Amniotic epithelial cell (primary cell): ENCODE measurements at regions not wholly inside any gene's neighbourhood (a gene's known extent, or its start where the extent isn't known, plus 50 kb on each side); places are given as distances from the start of the nearest gene placed in this dataset.
"Not testable (repeated sequence)": the region's sequence is repeated elsewhere in the genome, so short reads cannot be mapped to it uniquely, and the experiment has no call there.

Source experiments
- DNase-seq: peaks from one replicate; pipeline ENCODE4 v3.0.0-alpha.2; 2010; ENCODE audit warnings: low read depth

DNA sequence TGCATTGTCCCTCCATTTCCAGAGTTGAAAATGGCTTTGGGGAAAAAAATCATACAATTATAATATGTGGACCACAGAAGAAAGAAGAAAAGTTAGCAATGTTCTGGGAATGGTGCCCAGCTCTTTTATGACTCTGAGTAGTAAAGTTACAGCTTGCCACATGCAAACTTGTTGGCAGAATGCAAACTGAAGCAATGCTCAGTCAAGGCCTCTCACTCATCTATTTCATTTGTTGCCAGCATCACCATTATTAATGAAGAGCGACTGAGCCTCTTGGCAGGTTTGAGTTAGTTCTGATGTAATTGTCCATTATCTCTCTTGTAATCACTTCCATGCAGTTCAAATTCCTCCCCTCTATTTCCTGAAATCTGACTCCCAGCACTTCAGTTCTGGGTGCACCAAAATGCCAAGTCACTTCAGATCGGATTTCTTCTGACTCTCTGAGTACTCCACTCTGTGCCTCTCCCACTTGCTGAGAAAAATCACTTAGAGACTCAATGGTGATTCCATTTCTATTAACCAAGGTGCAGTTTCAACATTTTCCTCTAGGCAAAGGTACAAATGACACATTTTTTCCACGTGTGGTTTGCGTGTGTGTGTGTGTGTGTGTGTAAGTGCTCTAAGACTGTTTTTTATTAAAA lies 154.4 kb upstream of the STMND1 start:
- peak; percentile 96 for DNase-seq

GRCh38 chr6:16944596-16944995 lies 157.3 kb upstream of the STMND1 start:
- peak; percentile 10 for DNase-seq

DNA sequence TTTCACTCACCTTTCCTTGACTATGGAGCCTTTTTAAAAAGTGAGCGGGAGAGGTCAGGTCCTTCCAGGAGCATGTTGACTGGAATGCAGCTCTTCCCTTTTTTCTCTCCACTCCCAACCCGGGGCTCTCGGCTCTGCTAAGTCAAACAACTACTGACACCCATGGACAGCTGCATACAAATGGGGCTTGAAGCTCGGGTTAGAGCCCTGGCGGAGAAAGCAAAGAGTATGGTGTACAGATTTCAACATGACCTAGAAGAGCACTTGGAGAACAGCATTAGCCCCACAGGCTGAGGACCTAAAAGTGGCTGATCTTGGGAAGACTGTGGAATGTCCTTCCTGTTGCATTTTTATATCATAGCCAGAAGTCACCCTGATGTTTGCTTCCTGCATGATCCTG lies 162.0 kb upstream of the STMND1 start:
- DNase-seq, result no peak

GRCh38 chr6:16939351-16939750 lies 162.5 kb upstream of the STMND1 start:
- no peak for DNase-seq

- DNase-seq, result no peak
These were observed 165.0 kb upstream of the STMND1 start for GRCh38 chr6:16936893-16937292.

- no peak for DNase-seq
These were observed 167.9 kb upstream of the STMND1 start for GRCh38 chr6:16933961-16934360.

DNA sequence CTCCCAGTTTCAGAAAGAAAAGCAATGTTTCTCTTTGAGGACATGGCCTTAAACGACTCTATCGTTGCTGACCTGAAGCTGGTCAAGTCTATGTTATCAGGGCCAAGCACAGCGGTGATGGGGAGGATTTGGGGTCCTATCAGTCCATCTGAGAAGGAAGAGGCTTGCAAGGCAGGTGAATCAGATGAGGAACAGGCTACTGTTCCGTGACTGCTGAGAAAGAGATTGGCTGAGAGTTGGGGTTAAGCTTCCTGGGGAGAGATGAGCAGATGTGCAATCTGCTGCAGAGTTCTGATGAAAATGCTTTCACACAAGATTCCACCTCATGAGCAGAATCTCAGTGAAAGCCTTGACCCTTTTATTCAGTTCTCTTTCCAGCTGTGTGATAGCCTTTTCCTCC lies 168.3 kb upstream of the STMND1 start:
- no peak for DNase-seq

DNA sequence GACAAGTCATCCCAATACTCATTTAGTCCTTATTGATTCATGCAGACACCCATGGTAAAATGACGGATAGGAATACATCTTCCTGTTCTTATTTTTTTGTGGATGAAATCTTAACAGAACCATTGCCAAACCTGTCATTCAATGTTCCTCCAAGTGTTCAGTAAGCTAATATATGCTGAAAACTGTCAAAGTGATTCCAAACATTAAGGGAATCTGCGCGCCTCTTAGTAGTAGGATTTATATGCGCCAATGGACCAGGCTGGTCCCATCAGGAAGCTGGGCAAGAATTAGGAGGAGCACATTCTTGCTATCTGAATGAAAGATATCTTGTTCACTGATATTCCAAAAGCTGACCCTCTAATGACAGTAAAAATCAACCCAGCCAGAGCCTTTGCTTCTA lies 168.9 kb upstream of the STMND1 start:
- no peak for DNase-seq

DNA sequence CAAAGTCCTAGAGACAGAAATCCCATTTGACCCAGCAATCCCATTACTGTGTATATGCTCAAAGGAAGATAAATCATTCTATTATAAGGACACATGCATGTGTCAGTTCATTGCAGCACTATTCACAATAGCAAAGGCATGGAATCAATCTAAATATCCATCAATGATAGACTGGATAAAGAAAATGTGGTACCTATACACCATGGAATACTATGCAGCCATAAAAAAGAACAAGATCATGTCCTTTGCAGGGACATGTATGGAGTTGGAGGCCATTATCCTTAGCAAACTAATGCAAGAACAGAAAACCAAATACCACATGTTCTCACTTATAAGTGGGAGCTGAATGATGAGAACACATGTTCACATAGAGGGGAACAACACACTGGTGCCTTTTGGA lies 169.8 kb upstream of the ATXN1 start:
- not testable (repeated sequence) for DNase-seq

GRCh38 chr6:16930432-16930831 lies 169.2 kb upstream of the ATXN1 start:
- no peak for DNase-seq

DNA sequence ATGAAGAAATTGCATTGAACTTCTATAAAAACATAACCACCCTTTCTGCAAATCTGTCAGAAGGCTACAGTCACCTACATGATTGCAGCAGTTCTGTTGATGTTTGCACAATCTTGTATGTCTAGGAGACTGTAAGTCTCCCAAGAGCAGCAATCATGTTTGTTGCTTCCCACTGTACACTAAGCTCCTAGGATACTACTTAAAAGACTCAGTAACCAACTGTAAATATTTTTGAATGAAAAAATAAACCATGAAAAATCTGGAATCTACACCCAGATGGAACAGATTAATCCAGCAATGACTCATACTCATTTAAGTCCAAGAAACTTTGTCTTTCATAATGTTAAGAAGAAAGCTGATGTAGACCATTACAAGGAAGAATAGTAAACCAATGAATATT lies 168.5 kb upstream of the ATXN1 start:
- peak; percentile 97 for DNase-seq

- no peak for DNase-seq
These were observed 167.1 kb upstream of the ATXN1 start for GRCh38 chr6:16928387-16928786.

DNA sequence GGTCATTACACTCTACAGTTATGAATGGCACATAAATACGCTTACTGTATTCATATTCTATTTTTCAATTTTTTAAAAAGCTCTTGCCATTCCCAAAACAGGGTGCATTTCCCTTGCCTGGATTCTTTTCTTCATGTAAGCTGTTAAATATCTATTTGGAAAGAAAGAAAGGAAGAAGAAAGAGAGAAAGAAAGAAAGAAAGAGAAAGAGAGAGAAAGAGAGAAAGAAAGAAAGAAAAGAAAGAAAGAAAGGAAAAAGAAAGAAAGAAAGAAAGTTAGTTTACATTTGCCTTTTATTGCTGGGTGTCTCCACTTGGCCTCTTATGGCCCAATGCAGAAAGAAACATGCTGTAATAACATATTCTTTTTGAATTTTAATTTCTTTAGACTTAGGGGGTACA lies 165.9 kb upstream of the ATXN1 start:
- DNase-seq, result no peak

DNA sequence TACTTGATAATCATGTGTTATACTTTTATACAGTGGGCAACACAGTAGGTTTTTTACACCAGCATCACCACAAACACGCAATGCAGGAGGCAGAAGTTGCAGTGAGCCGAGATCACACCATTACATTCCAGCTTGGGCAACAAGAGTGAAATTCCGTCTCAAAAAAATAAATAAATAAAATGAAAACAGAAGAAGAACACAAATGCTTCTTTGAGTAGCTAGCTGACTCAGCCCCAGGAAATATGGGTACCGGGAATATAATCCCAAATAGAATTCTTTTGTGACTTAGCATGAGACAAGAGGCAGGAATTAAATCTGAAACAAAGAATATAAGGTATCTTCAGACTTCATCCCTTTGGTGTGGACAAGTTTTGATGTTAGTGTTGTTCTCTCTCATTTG lies 164.2 kb upstream of the ATXN1 start:
- no peak for DNase-seq

DNA sequence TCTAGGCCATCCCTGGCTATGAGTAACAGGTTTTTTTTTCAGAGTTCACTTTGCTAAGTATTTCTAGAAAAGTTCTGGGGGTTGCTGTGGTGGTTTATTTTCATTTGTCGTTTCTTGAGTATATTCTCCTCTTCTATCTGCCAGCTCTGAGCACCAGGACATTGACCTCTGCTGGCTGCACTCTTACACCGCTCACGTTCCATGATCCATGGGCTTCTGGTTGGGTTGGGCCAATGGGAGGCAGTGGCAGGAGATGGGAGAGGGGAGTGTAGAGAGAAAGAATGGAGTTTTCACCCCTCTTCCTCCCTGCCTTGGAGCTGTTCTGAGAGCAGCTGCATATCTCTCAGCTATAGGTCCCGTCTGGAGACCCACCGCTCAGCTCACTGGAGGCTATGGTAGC lies 161.0 kb upstream of the ATXN1 start:
- DNase-seq, result no peak

- peak; percentile 83 for DNase-seq
These were observed 160.3 kb upstream of the ATXN1 start for GRCh38 chr6:16921399-16922110.

GRCh38 chr6:16918586-16918985 lies 157.3 kb upstream of the ATXN1 start:
- DNase-seq, result peak; percentile 17

DNA sequence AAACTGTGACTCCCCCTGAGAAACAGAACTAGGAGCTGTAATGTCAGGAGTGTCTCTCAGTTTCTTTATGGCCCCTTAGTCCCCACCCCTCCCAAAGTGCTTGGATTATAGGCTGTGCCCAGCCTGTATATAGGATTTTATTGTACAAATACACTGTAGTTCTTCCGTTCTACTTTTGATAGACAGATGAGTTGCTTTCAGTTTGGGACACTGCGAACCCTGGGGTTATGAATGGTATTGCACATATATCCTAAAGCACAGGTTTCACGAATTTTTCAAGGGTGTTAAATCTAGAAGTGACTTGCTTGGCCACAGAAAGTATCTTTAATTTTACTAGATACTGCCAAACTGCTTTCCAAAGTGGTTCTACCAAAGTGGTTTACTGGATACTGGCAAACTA lies 152.9 kb upstream of the ATXN1 start:
- DNase-seq, result no peak

- no peak for DNase-seq
These were observed 151.5 kb upstream of the ATXN1 start for GRCh38 chr6:16912756-16913155.

DNA sequence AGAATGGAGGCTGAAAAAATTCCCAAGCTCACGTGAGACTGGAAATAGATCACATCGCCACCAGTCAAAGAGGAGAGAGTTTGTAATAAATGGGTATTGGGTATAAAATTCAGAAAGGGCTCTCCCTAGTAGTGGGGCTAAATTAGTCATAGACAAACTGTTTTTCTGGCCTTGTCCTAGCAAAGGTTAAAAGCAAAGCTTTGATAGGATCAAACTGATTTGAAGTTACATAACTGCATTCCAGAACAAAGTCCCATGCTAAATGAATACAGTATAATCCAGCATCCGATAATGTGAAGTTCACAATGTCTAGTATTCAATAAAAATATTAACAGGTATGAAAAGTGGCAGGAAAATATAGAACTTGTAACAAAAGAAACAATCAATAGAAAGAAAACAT lies 149.8 kb upstream of the ATXN1 start:
- DNase-seq, result no peak

DNA sequence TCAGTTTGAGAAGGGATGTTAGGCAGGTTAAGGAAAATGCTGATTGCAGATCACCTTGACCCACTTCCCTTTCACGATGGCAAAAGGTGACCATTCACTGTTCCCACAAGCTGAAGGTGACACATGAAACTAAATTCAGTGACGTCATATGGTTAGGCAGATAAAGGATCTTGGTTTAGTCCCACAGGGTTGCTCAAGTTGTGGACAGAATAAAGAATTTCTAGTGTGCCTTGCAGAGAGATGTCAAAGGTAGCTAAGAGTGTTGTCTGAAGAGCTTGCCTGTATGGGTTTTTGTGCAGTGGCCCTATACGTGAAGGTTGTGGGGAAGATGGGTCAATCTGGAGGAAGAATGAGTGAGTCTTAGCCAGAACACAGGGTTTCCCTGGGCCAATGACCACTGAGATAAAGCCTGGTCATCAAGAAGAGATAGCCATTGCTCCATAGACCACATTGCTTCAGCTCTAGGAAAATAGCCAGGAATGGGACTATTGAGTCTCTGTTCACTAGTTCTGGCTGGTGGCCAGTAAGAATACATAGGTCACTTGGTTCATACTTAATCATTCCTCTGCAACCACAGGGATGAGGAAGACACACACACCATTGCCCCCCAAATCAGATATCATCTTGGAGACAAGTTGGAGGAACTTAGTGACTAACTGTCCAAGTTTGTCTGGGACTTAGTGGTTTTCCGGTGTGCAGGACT lies 148.5 kb upstream of the ATXN1 start:
- peak; percentile 93 for DNase-seq

GRCh38 chr6:16907991-16908390 lies 146.7 kb upstream of the ATXN1 start:
- DNase-seq, result no peak

- DNase-seq, result no peak
These were observed 143.7 kb upstream of the ATXN1 start for GRCh38 chr6:16904957-16905356.
